ENCODE measurements at regions not wholly inside any gene's neighbourhood (a gene's known extent, or its start where the extent isn't known, plus 50 kb on each side); places are given as distances from the start of the nearest gene placed in this dataset.
"Not testable (repeated sequence)": the region's sequence is repeated elsewhere in the genome, so short reads cannot be mapped to it uniquely, and the experiment has no call there.

DNA sequence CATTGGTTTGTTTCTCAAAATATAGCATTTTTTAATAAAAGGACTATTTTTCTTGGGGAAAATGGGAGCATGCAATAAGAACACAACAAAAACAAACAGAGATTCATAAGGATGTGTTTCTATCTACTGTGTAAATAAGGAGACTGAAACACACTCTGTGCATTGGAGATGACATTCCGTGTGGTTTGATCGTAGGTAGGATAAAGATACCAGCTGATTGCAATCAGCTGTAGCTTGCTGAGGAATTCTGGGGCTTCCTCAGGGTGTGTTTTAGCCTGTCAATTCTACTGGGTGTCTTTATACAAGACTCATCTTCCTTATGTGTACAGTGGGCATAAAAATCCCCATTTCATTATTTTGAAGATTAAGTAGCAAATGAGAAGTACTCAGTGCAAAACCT lies 591.6 kb downstream of the DSC3 start:
- ChIA-PET POLR2A (no interaction called here), CTCF (no interaction called here)
- H3K27me3 Mint-ChIP-seq, result no peaks in the 10 kb centered on the region
- no peak overlapping the region for H3K4me3 Mint-ChIP-seq
- H3K27me3 ChIP-seq (ENCODE audit: control insufficient read depth in 2 of 2, insufficient read depth in 2 of 2, low read length in 2 of 2), result no peaks in the 10 kb centered on the region
- intact Hi-C loops (cut with micrococcal nuclease), result no loop called here
- H3K4me1 Mint-ChIP-seq, result no peaks in the 10 kb centered on the region
- no peak overlapping the region for H3K4me3 ChIP-seq (ENCODE audit: low read length)
- no peaks in the 10 kb centered on the region for H3K36me3 ChIP-seq (ENCODE audit: control insufficient read depth in 2 of 3, insufficient read depth in 3 of 3, low read length in 3 of 3)
- H3K27ac Mint-ChIP-seq, result no peak overlapping the region
- no peaks in the 10 kb centered on the region for H3K4me1 ChIP-seq (ENCODE audit: control insufficient read depth in 2 of 2, insufficient read depth in 2 of 2, low read length in 2 of 2)
- H3K36me3 Mint-ChIP-seq, result no peaks in the 10 kb centered on the region
- no peak overlapping the region for H3K27ac ChIP-seq (ENCODE audit: low read depth, low read length)
- H3K9me3 Mint-ChIP-seq, result peaks cover 0 to 16% (median 1%) of the 10 kb centered on the region in 11 donors
- ATAC-seq (no peak), DNase-seq (no peak)
- H3K9me3 ChIP-seq (ENCODE audit: control insufficient read depth in 2 of 3, low read length in 3 of 3), result peaks cover 0 to 5% (median 0%) of the 10 kb centered on the region in 3 experiments

DNA sequence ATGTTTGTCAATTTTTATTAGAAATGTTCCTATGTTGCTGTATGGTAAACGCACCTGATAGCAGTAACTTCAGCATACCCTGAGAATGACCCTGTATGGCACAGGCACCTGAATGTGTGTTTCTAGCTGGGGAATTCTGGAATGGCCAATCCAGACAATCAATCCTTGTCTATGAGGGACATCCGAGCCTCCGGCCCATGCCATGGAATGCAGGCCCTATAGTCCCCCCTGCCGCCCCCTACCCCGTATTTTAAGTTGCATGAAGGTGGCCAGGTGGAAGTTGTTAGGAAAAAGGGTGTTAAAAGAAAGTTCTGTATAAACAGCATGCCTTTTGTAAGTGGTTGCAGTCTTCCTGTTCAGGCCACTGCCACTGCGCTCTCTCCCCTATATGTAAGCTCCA lies 595.9 kb downstream of the DSC3 start:
- Mint-ChIP-seq H3K4me3 (no peak overlapping the region), H3K27me3 (no peaks in the 10 kb centered on the region), H3K9me3 (peaks cover 0 to 21% (median 3%) of the 10 kb centered on the region in 11 donors), H3K4me1 (no peaks in the 10 kb centered on the region), H3K27ac (no peak overlapping the region), H3K36me3 (no peaks in the 10 kb centered on the region)
- H3K27me3 ChIP-seq (ENCODE audit: control insufficient read depth in 2 of 2, insufficient read depth in 2 of 2, low read length in 2 of 2), result no peaks in the 10 kb centered on the region
- POLR2A ChIA-PET, result no interaction called here
- no peak overlapping the region for H3K27ac ChIP-seq (ENCODE audit: low read depth, low read length)
- H3K9me3 ChIP-seq (ENCODE audit: control insufficient read depth in 2 of 3, low read length in 3 of 3), result peaks cover 0 to 5% (median 0%) of the 10 kb centered on the region in 3 experiments
- CTCF ChIA-PET, result no interaction called here
- no peaks in the 10 kb centered on the region for H3K4me1 ChIP-seq (ENCODE audit: control insufficient read depth in 2 of 2, insufficient read depth in 2 of 2, low read length in 2 of 2)
- no peak overlapping the region for H3K4me3 ChIP-seq (ENCODE audit: low read length)
- DNase-seq, result no peak
- intact Hi-C loops (cut with micrococcal nuclease), result no loop called here
- ATAC-seq, result no peak
- no peaks in the 10 kb centered on the region for H3K36me3 ChIP-seq (ENCODE audit: control insufficient read depth in 2 of 3, insufficient read depth in 3 of 3, low read length in 3 of 3)

- peaks cover 0 to 5% (median 0%) of the 10 kb centered on the region in 3 experiments for H3K9me3 ChIP-seq (ENCODE audit: control insufficient read depth in 2 of 3, low read length in 3 of 3)
- ChIA-PET CTCF (no interaction called here), POLR2A (no interaction called here)
- H3K4me3 Mint-ChIP-seq, result no peak overlapping the region
- ATAC-seq (no peak), DNase-seq (no peak)
- H3K27ac Mint-ChIP-seq, result no peak overlapping the region
- H3K27me3 ChIP-seq (ENCODE audit: control insufficient read depth in 2 of 2, insufficient read depth in 2 of 2, low read length in 2 of 2), result no peaks in the 10 kb centered on the region
- peaks cover 0 to 21% (median 5%) of the 10 kb centered on the region in 11 donors for H3K9me3 Mint-ChIP-seq
- no peaks in the 10 kb centered on the region for H3K4me1 Mint-ChIP-seq
- no peak overlapping the region for H3K27ac ChIP-seq (ENCODE audit: low read depth, low read length)
- H3K4me3 ChIP-seq (ENCODE audit: low read length), result no peak overlapping the region
- H3K4me1 ChIP-seq (ENCODE audit: control insufficient read depth in 2 of 2, insufficient read depth in 2 of 2, low read length in 2 of 2), result no peaks in the 10 kb centered on the region
- intact Hi-C loops (cut with micrococcal nuclease), result no loop called here
- no peaks in the 10 kb centered on the region for H3K36me3 Mint-ChIP-seq
- no peaks in the 10 kb centered on the region for H3K36me3 ChIP-seq (ENCODE audit: control insufficient read depth in 2 of 3, insufficient read depth in 3 of 3, low read length in 3 of 3)
- no peaks in the 10 kb centered on the region for H3K27me3 Mint-ChIP-seq
Measured at GRCh38 chr18:30444544-30444943, 598.0 kb downstream of the DSC3 start.

GRCh38 chr18:30440351-30440750 lies 602.2 kb downstream of the DSC3 start:
- no peaks in the 10 kb centered on the region for H3K27me3 ChIP-seq (ENCODE audit: control insufficient read depth in 2 of 2, insufficient read depth in 2 of 2, low read length in 2 of 2)
- H3K9me3 ChIP-seq (ENCODE audit: control insufficient read depth in 2 of 3, low read length in 3 of 3), result no peaks in the 10 kb centered on the region
- H3K4me1 ChIP-seq (ENCODE audit: control insufficient read depth in 2 of 2, insufficient read depth in 2 of 2, low read length in 2 of 2), result no peaks in the 10 kb centered on the region
- H3K4me3 ChIP-seq (ENCODE audit: low read length), result no peak overlapping the region
- no peaks in the 10 kb centered on the region for H3K4me1 Mint-ChIP-seq
- no peaks in the 10 kb centered on the region for H3K27me3 Mint-ChIP-seq
- intact Hi-C loops (cut with micrococcal nuclease), result no loop called here
- H3K27ac Mint-ChIP-seq, result no peak overlapping the region
- H3K36me3 ChIP-seq (ENCODE audit: control insufficient read depth in 2 of 3, insufficient read depth in 3 of 3, low read length in 3 of 3), result no peaks in the 10 kb centered on the region
- H3K27ac ChIP-seq (ENCODE audit: low read depth, low read length), result no peak overlapping the region
- DNase-seq (no peak), ATAC-seq (no peak)
- ChIA-PET CTCF (no interaction called here), POLR2A (no interaction called here)
- H3K9me3 Mint-ChIP-seq, result peaks cover 0 to 26% (median 9%) of the 10 kb centered on the region in 11 donors
- no peak overlapping the region for H3K4me3 Mint-ChIP-seq
- H3K36me3 Mint-ChIP-seq, result peaks cover 0 to 4% (median 0%) of the 10 kb centered on the region in 5 donors

DNA sequence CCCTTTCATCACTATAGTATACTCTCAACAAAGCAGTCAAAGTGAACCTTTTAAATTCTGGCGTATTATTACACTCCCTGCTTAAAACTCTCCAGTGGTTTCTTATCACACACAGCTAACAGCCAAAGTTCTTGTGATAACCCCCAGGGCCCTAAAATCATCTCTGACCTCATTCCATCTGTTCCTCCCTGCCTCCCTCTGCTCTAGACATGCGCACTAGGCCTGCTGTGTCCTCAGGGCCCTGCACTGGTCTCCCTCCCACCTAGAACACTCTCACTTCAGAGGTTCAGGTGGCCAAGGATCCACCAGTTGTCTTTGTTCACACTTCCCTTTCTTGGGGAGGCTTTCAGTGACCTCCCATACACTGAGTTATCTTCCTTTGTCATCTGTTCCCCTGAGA lies 603.4 kb downstream of the DSC3 start:
- no peak for DNase-seq
- H3K27ac Mint-ChIP-seq, result no peak overlapping the region

GRCh38 chr18:30432349-30432748 lies 610.2 kb downstream of the DSC3 start:
- Mint-ChIP-seq H3K27ac (no peak overlapping the region), H3K4me1 (no peaks in the 10 kb centered on the region), H3K9me3 (peaks cover 0 to 31% (median 5%) of the 10 kb centered on the region in 11 donors), H3K4me3 (no peak overlapping the region), H3K27me3 (no peaks in the 10 kb centered on the region), H3K36me3 (no peaks in the 10 kb centered on the region)
- Histone ChIP-seq H3K36me3 (ENCODE audit: control insufficient read depth in 2 of 3, insufficient read depth in 3 of 3, low read length in 3 of 3) (no peaks in the 10 kb centered on the region), H3K4me1 (ENCODE audit: control insufficient read depth in 2 of 2, insufficient read depth in 2 of 2, low read length in 2 of 2) (no peaks in the 10 kb centered on the region), H3K9me3 (ENCODE audit: control insufficient read depth in 2 of 3, low read length in 3 of 3) (no peaks in the 10 kb centered on the region), H3K4me3 (ENCODE audit: low read length) (no peak overlapping the region), H3K27ac (ENCODE audit: low read depth, low read length) (no peak overlapping the region), H3K27me3 (ENCODE audit: control insufficient read depth in 2 of 2, insufficient read depth in 2 of 2, low read length in 2 of 2) (no peaks in the 10 kb centered on the region)
- POLR2A ChIA-PET, result no interaction called here
- DNase-seq, result no peak
- no peak for ATAC-seq
- CTCF ChIA-PET, result no interaction called here
- intact Hi-C loops (cut with micrococcal nuclease), result no loop called here

More for the DNA sequence above, 603.4 kb downstream of the DSC3 start:
- Histone ChIP-seq H3K4me1 (ENCODE audit: control insufficient read depth in 2 of 2, insufficient read depth in 2 of 2, low read length in 2 of 2) (no peaks in the 10 kb centered on the region), H3K27me3 (ENCODE audit: control insufficient read depth in 2 of 2, insufficient read depth in 2 of 2, low read length in 2 of 2) (no peaks in the 10 kb centered on the region), H3K36me3 (ENCODE audit: control insufficient read depth in 2 of 3, insufficient read depth in 3 of 3, low read length in 3 of 3) (no peaks in the 10 kb centered on the region), H3K4me3 (ENCODE audit: low read length) (no peak overlapping the region), H3K27ac (ENCODE audit: low read depth, low read length) (no peak overlapping the region), H3K9me3 (ENCODE audit: control insufficient read depth in 2 of 3, low read length in 3 of 3) (no peaks in the 10 kb centered on the region)
- Mint-ChIP-seq H3K27me3 (no peaks in the 10 kb centered on the region), H3K4me3 (no peak overlapping the region), H3K36me3 (peaks cover 0 to 4% (median 0%) of the 10 kb centered on the region in 5 donors), H3K4me1 (no peaks in the 10 kb centered on the region), H3K9me3 (peaks cover 0 to 23% (median 8%) of the 10 kb centered on the region in 11 donors)
- POLR2A ChIA-PET, result no interaction called here
- no peak for ATAC-seq
- CTCF ChIA-PET, result no interaction called here
- intact Hi-C loops (cut with micrococcal nuclease), result no loop called here

- H3K36me3 ChIP-seq (ENCODE audit: control insufficient read depth in 2 of 3, insufficient read depth in 3 of 3, low read length in 3 of 3); H3K4me3 Mint-ChIP-seq; H3K27me3 Mint-ChIP-seq; POLR2A ChIA-PET; intact Hi-C loops (cut with micrococcal nuclease); ATAC-seq; H3K27me3 ChIP-seq (ENCODE audit: control insufficient read depth in 2 of 2, insufficient read depth in 2 of 2, low read length in 2 of 2); CTCF ChIA-PET; H3K27ac Mint-ChIP-seq; H3K4me1 ChIP-seq (ENCODE audit: control insufficient read depth in 2 of 2, insufficient read depth in 2 of 2, low read length in 2 of 2); H3K36me3 Mint-ChIP-seq; DNase-seq; H3K9me3 ChIP-seq (ENCODE audit: control insufficient read depth in 2 of 3, low read length in 3 of 3); H3K4me3 ChIP-seq (ENCODE audit: low read length); H3K4me1 Mint-ChIP-seq; H3K27ac ChIP-seq (ENCODE audit: low read depth, low read length): not testable (repeated sequence)
- peaks cover 0 to 23% (median 6%) of the 10 kb centered on the region in 11 donors for H3K9me3 Mint-ChIP-seq
Measured at GRCh38 chr18:30419399-30419798, 623.1 kb downstream of the DSC3 start.

All from naive thymus-derived CD4-positive, alpha-beta T cell (primary cell).